ENCODE measurements at regions not wholly inside any gene's neighbourhood (a gene's known extent, or its start where the extent isn't known, plus 50 kb on each side); places are given as distances from the start of the nearest gene placed in this dataset.

- Histone ChIP-seq H3K4me3 (ENCODE audit: low read length in 2 of 2) (no peak overlapping the region), H3K27ac (ENCODE audit: low read depth, low read length) (no peak overlapping the region), H3K9me3 (ENCODE audit: control insufficient read depth in 1 of 2, low read length in 2 of 2) (no peaks in the 10 kb centered on the region), H3K27me3 (ENCODE audit: insufficient read depth, low read length) (no peaks in the 10 kb centered on the region), H3K36me3 (ENCODE audit: insufficient read depth, low read length) (no peaks in the 10 kb centered on the region), H3K4me1 (ENCODE audit: insufficient read depth, low read length) (no peaks in the 10 kb centered on the region)
- Mint-ChIP-seq H3K27me3 (peaks cover 6 to 7% of the 10 kb centered on the region in 2 donors), H3K9me3 (peaks cover 0 to 6% (median 2%) of the 10 kb centered on the region in 8 donors), H3K27ac (no peak overlapping the region), H3K36me3 (no peaks in the 10 kb centered on the region), H3K4me3 (no peak overlapping the region), H3K4me1 (no peaks in the 10 kb centered on the region)
- intact Hi-C loops (cut with micrococcal nuclease), result no loop called here
- POLR2A ChIA-PET (ENCODE audit: partially characterized antibody), result no interaction called here
- CTCF ChIA-PET (ENCODE audit: partially characterized antibody), result no interaction called here
- no peak for DNase-seq
Observed at GRCh38 chr3:105214590-105214989, 152.1 kb upstream of the ALCAM start.

- no peaks in the 10 kb centered on the region for H3K27me3 ChIP-seq (ENCODE audit: insufficient read depth, low read length)
- H3K4me3 ChIP-seq (ENCODE audit: low read length in 2 of 2), result no peak overlapping the region
- CTCF ChIA-PET (ENCODE audit: partially characterized antibody), result no interaction called here
- Mint-ChIP-seq H3K4me3 (no peak overlapping the region), H3K36me3 (no peaks in the 10 kb centered on the region), H3K4me1 (no peaks in the 10 kb centered on the region), H3K9me3 (peaks cover 0 to 3% (median 0%) of the 10 kb centered on the region in 8 donors), H3K27ac (no peak overlapping the region), H3K27me3 (peaks cover 0 to 3% of the 10 kb centered on the region in 2 donors)
- intact Hi-C loops (cut with micrococcal nuclease), result no loop called here
- H3K4me1 ChIP-seq (ENCODE audit: insufficient read depth, low read length), result no peaks in the 10 kb centered on the region
- no peaks in the 10 kb centered on the region for H3K9me3 ChIP-seq (ENCODE audit: control insufficient read depth in 1 of 2, low read length in 2 of 2)
- POLR2A ChIA-PET (ENCODE audit: partially characterized antibody), result no interaction called here
- no peak overlapping the region for H3K27ac ChIP-seq (ENCODE audit: low read depth, low read length)
- no peak for DNase-seq
- no peaks in the 10 kb centered on the region for H3K36me3 ChIP-seq (ENCODE audit: insufficient read depth, low read length)
Observed at GRCh38 chr3:105222568-105223093, 144.1 kb upstream of the ALCAM start.

GRCh38 chr3:105223815-105224214 lies 142.9 kb upstream of the ALCAM start:
- DNase-seq, result no peak
- no peaks in the 10 kb centered on the region for H3K4me1 Mint-ChIP-seq

GRCh38 chr3:105228696-105229095 lies 138.0 kb upstream of the ALCAM start:
- Mint-ChIP-seq H3K36me3 (no peaks in the 10 kb centered on the region), H3K9me3 (peaks cover 0 to 6% (median 0%) of the 10 kb centered on the region in 8 donors), H3K27ac (no peak overlapping the region), H3K4me3 (no peak overlapping the region), H3K4me1 (no peaks in the 10 kb centered on the region), H3K27me3 (peaks cover 3 to 5% of the 10 kb centered on the region in 2 donors)
- DNase-seq, result no peak
- intact Hi-C loops (cut with micrococcal nuclease), result no loop called here
- ChIA-PET POLR2A (ENCODE audit: partially characterized antibody) (no interaction called here), CTCF (ENCODE audit: partially characterized antibody) (no interaction called here)
- H3K9me3 ChIP-seq (ENCODE audit: control insufficient read depth in 1 of 2, low read length in 2 of 2), result no peaks in the 10 kb centered on the region
- no peaks in the 10 kb centered on the region for H3K27me3 ChIP-seq (ENCODE audit: insufficient read depth, low read length)
- no peak overlapping the region for H3K4me3 ChIP-seq (ENCODE audit: low read length in 2 of 2)
- H3K4me1 ChIP-seq (ENCODE audit: insufficient read depth, low read length), result no peaks in the 10 kb centered on the region
- H3K36me3 ChIP-seq (ENCODE audit: insufficient read depth, low read length), result no peaks in the 10 kb centered on the region
- H3K27ac ChIP-seq (ENCODE audit: low read depth, low read length), result no peak overlapping the region

More at GRCh38 chr3:105223815-105224214, 142.9 kb upstream of the ALCAM start:
- H3K27me3 Mint-ChIP-seq, result peaks cover 0 to 1% of the 10 kb centered on the region in 2 donors
- peaks cover 0 to 3% (median 0%) of the 10 kb centered on the region in 8 donors for H3K9me3 Mint-ChIP-seq
- H3K4me3 Mint-ChIP-seq, result no peak overlapping the region
- H3K36me3 Mint-ChIP-seq, result no peaks in the 10 kb centered on the region
- Histone ChIP-seq H3K36me3 (ENCODE audit: insufficient read depth, low read length) (no peaks in the 10 kb centered on the region), H3K27ac (ENCODE audit: low read depth, low read length) (no peak overlapping the region), H3K4me3 (ENCODE audit: low read length in 2 of 2) (no peak overlapping the region), H3K9me3 (ENCODE audit: control insufficient read depth in 1 of 2, low read length in 2 of 2) (no peaks in the 10 kb centered on the region), H3K27me3 (ENCODE audit: insufficient read depth, low read length) (no peaks in the 10 kb centered on the region), H3K4me1 (ENCODE audit: insufficient read depth, low read length) (no peaks in the 10 kb centered on the region)
- POLR2A ChIA-PET (ENCODE audit: partially characterized antibody), result no interaction called here
- CTCF ChIA-PET (ENCODE audit: partially characterized antibody), result no interaction called here
- intact Hi-C loops (cut with micrococcal nuclease), result no loop called here
- no peak overlapping the region for H3K27ac Mint-ChIP-seq

- H3K36me3 Mint-ChIP-seq, result no peaks in the 10 kb centered on the region
- CTCF ChIA-PET (ENCODE audit: partially characterized antibody), result no interaction called here
- H3K4me1 Mint-ChIP-seq, result no peaks in the 10 kb centered on the region
- POLR2A ChIA-PET (ENCODE audit: partially characterized antibody), result no interaction called here
- no peak overlapping the region for H3K27ac Mint-ChIP-seq
- Histone ChIP-seq H3K36me3 (ENCODE audit: insufficient read depth, low read length) (no peaks in the 10 kb centered on the region), H3K4me1 (ENCODE audit: insufficient read depth, low read length) (no peaks in the 10 kb centered on the region), H3K9me3 (ENCODE audit: control insufficient read depth in 1 of 2, low read length in 2 of 2) (no peaks in the 10 kb centered on the region), H3K27ac (ENCODE audit: low read depth, low read length) (no peak overlapping the region), H3K27me3 (ENCODE audit: insufficient read depth, low read length) (no peaks in the 10 kb centered on the region), H3K4me3 (ENCODE audit: low read length in 2 of 2) (no peak overlapping the region)
- H3K4me3 Mint-ChIP-seq, result no peak overlapping the region
- no peak for DNase-seq
- peaks cover 0 to 6% (median 0%) of the 10 kb centered on the region in 8 donors for H3K9me3 Mint-ChIP-seq
- peaks cover 3 to 6% of the 10 kb centered on the region in 2 donors for H3K27me3 Mint-ChIP-seq
- intact Hi-C loops (cut with micrococcal nuclease), result no loop called here
Observed at GRCh38 chr3:105232553-105232952, 134.2 kb upstream of the ALCAM start.

- H3K4me1 Mint-ChIP-seq, result no peaks in the 10 kb centered on the region
- Histone ChIP-seq H3K36me3 (ENCODE audit: insufficient read depth, low read length) (no peaks in the 10 kb centered on the region), H3K4me1 (ENCODE audit: insufficient read depth, low read length) (no peaks in the 10 kb centered on the region), H3K27me3 (ENCODE audit: insufficient read depth, low read length) (no peaks in the 10 kb centered on the region), H3K9me3 (ENCODE audit: control insufficient read depth in 1 of 2, low read length in 2 of 2) (no peaks in the 10 kb centered on the region), H3K4me3 (ENCODE audit: low read length in 2 of 2) (no peak overlapping the region), H3K27ac (ENCODE audit: low read depth, low read length) (no peak overlapping the region)
- CTCF ChIA-PET (ENCODE audit: partially characterized antibody), result no interaction called here
- no peak overlapping the region for H3K27ac Mint-ChIP-seq
- DNase-seq, result no peak
- H3K4me3 Mint-ChIP-seq, result no peak overlapping the region
- POLR2A ChIA-PET (ENCODE audit: partially characterized antibody), result no interaction called here
- intact Hi-C loops (cut with micrococcal nuclease), result no loop called here
- no peaks in the 10 kb centered on the region for H3K36me3 Mint-ChIP-seq
- peaks cover 0 to 6% (median 0%) of the 10 kb centered on the region in 8 donors for H3K9me3 Mint-ChIP-seq
- H3K27me3 Mint-ChIP-seq, result peaks cover 3 to 6% of the 10 kb centered on the region in 2 donors
Observed at GRCh38 chr3:105233010-105233409, 133.7 kb upstream of the ALCAM start.

- POLR2A ChIA-PET (ENCODE audit: partially characterized antibody), result no interaction called here
- H3K36me3 Mint-ChIP-seq, result no peaks in the 10 kb centered on the region
- no peaks in the 10 kb centered on the region for H3K9me3 Mint-ChIP-seq
- no peak for DNase-seq
- Histone ChIP-seq H3K4me3 (ENCODE audit: low read length in 2 of 2) (no peak overlapping the region), H3K27me3 (ENCODE audit: insufficient read depth, low read length) (no peaks in the 10 kb centered on the region), H3K9me3 (ENCODE audit: control insufficient read depth in 1 of 2, low read length in 2 of 2) (no peaks in the 10 kb centered on the region), H3K36me3 (ENCODE audit: insufficient read depth, low read length) (no peaks in the 10 kb centered on the region), H3K4me1 (ENCODE audit: insufficient read depth, low read length) (no peaks in the 10 kb centered on the region), H3K27ac (ENCODE audit: low read depth, low read length) (no peak overlapping the region)
- intact Hi-C loops (cut with micrococcal nuclease), result no loop called here
- H3K4me3 Mint-ChIP-seq, result no peak overlapping the region
- no peaks in the 10 kb centered on the region for H3K4me1 Mint-ChIP-seq
- peaks cover 3% of the 10 kb centered on the region in 2 donors for H3K27me3 Mint-ChIP-seq
- H3K27ac Mint-ChIP-seq, result no peak overlapping the region
- CTCF ChIA-PET (ENCODE audit: partially characterized antibody), result no interaction called here
Observed at GRCh38 chr3:105235221-105235620, 131.5 kb upstream of the ALCAM start.

GRCh38 chr3:105235785-105236184 lies 130.9 kb upstream of the ALCAM start:
- Histone ChIP-seq H3K27ac (ENCODE audit: low read depth, low read length) (no peak overlapping the region), H3K9me3 (ENCODE audit: control insufficient read depth in 1 of 2, low read length in 2 of 2) (no peaks in the 10 kb centered on the region), H3K4me1 (ENCODE audit: insufficient read depth, low read length) (no peaks in the 10 kb centered on the region), H3K36me3 (ENCODE audit: insufficient read depth, low read length) (no peaks in the 10 kb centered on the region), H3K4me3 (ENCODE audit: low read length in 2 of 2) (no peak overlapping the region), H3K27me3 (ENCODE audit: insufficient read depth, low read length) (no peaks in the 10 kb centered on the region)
- CTCF ChIA-PET (ENCODE audit: partially characterized antibody), result no interaction called here
- Mint-ChIP-seq H3K4me3 (no peak overlapping the region), H3K27me3 (peaks cover 3 to 5% of the 10 kb centered on the region in 2 donors), H3K36me3 (no peaks in the 10 kb centered on the region), H3K4me1 (no peaks in the 10 kb centered on the region), H3K27ac (no peak overlapping the region), H3K9me3 (no peaks in the 10 kb centered on the region)
- intact Hi-C loops (cut with micrococcal nuclease), result no loop called here
- POLR2A ChIA-PET (ENCODE audit: partially characterized antibody), result no interaction called here
- no peak for DNase-seq
